H1 (cell line): ENCODE measurements at regions not wholly inside any gene's neighbourhood (a gene's known extent, or its start where the extent isn't known, plus 50 kb on each side); places are given as distances from the start of the nearest gene placed in this dataset.

Source experiments
- CTCF ChIA-PET: fragments of 300-600 bp; sonication (Branson Sonifier 250); formaldehyde crosslinking; loops from one replicate; lab custom pipeline; 2021; ENCODE audit not compliant: partially characterized antibody; lab: Charles Lee
- POLR2A ChIA-PET: fragments of 300-600 bp; sonication (Branson Sonifier 250); formaldehyde crosslinking; loops from one replicate; lab custom pipeline; 2021; ENCODE audit warnings: inconsistent platforms; ENCODE audit not compliant: partially characterized antibody; lab: Charles Lee
- DNase-seq, 2 experiments: peaks; one replicate each; pipeline versions ENCODE4 v3.0.0 to v3.0.0-alpha.2; 2010 to 2022; ENCODE audit warnings: low spot score in 2 of 2, low read depth in 1 of 2, mixed read lengths in 1 of 2
- FAIRE-seq: peaks from 2 replicates; lab custom pipeline; 2011; peaks lifted over from hg19 to GRCh38; lab: Jason Lieb, UNC
- H2AFZ ChIP-seq: 2 replicates; pipeline ENCODE4 v1.8.1; 2012; ENCODE audit warnings: low read length, inconsistent platforms
- H2AK5ac ChIP-seq: 2 replicates; pipeline ENCODE4 v1.6.1; 2013; ENCODE audit warnings: low read depth, low read length
- H2BK120ac ChIP-seq: replicated peaks from 2 replicates; pipeline ENCODE3; 2013; ENCODE audit warnings: low read depth, low read length, inconsistent platforms
- H2BK12ac ChIP-seq: 2 replicates; pipeline ENCODE4 v1.6.1; 2013; ENCODE audit warnings: low read depth, low read length
- H2BK15ac ChIP-seq: 2 replicates; pipeline ENCODE4 v1.6.1; 2013; ENCODE audit warnings: low read length
- H2BK20ac ChIP-seq: 2 replicates; pipeline ENCODE4 v1.6.1; 2013; ENCODE audit warnings: low read length
- H2BK5ac ChIP-seq: 2 replicates; pipeline ENCODE4 v1.6.1; 2013; ENCODE audit warnings: low read depth, low read length
- H3K14ac ChIP-seq: 2 replicates; pipeline ENCODE4 v1.6.1; 2013; ENCODE audit warnings: inconsistent platforms; ENCODE audit not compliant: insufficient read length
- H3K18ac ChIP-seq: 2 replicates; pipeline ENCODE4 v1.6.1; 2013; ENCODE audit warnings: low read length; ENCODE audit errors: extremely low read depth
- H3K23ac ChIP-seq: 2 replicates; pipeline ENCODE4 v1.6.1; 2013; ENCODE audit warnings: inconsistent platforms; ENCODE audit not compliant: insufficient read length
- H3K23me2 ChIP-seq: 2 replicates; pipeline ENCODE4 v1.6.1; 2013; ENCODE audit warnings: low read depth, low read length
- H3K27ac ChIP-seq: 2 replicates; pipeline ENCODE4 v1.6.1; 2011; ENCODE audit warnings: low read depth, low read length, inconsistent platforms
- H3K27me3 ChIP-seq, 4 experiments: replicated peaks in 1 of 4; 1 replicate in 1 of 4; 2 replicates in 3 of 4; pipeline versions ENCODE4 v1.6.1 to v1.8.1; 2011 to 2013; ENCODE audit warnings: low read length in 3 of 4, mild to moderate bottlenecking in 3 of 4, inconsistent platforms in 2 of 4, mixed read lengths in 2 of 4, moderate library complexity in 1 of 4; ENCODE audit not compliant: control insufficient read depth in 3 of 4, insufficient read depth in 3 of 4; ENCODE audit errors: extremely low read depth in 1 of 4
- H3K36me3 ChIP-seq, 4 experiments: 2 replicates each; pipeline versions ENCODE4 v1.6.1 to v1.8.1; 2011 to 2013; ENCODE audit warnings: mild to moderate bottlenecking in 4 of 4, low read length in 3 of 4, moderate library complexity in 2 of 4, control low read depth in 1 of 4, inconsistent platforms in 1 of 4; ENCODE audit not compliant: insufficient read depth in 4 of 4, control insufficient read depth in 2 of 4
- H3K4ac ChIP-seq: replicated peaks from 2 replicates; pipeline ENCODE3; 2013; ENCODE audit warnings: low read length, low read depth, mixed read lengths, inconsistent platforms; ENCODE audit not compliant: insufficient read length
- H3K4me1 ChIP-seq, 4 experiments: replicated peaks in 1 of 4; 1 replicate in 1 of 4; 2 replicates in 3 of 4; pipeline versions ENCODE4 v1.6.1 to v1.8.1; 2011 to 2013; ENCODE audit warnings: low read length in 3 of 4, inconsistent platforms in 2 of 4, mixed read lengths in 1 of 4; ENCODE audit not compliant: insufficient read depth in 4 of 4, control insufficient read depth in 3 of 4
- H3K4me2 ChIP-seq, 2 experiments: 2 replicates each; pipeline versions ENCODE4 v1.6.1 to v1.8.1; 2011 to 2013; ENCODE audit warnings: low read depth in 2 of 2, low read length in 2 of 2, control low read depth in 1 of 2, inconsistent platforms in 1 of 2, mild to moderate bottlenecking in 1 of 2; ENCODE audit not compliant: insufficient read depth in 1 of 2
- H3K4me3 ChIP-seq, 4 experiments: fragments of 200-600, 300-600 bp in 1 of 4; sonication (generic), shearing (Covaris generic), sonication (Bioruptor Twin) in 1 of 4; 2 replicates each; pipeline versions ENCODE4 v1.5.1 to v1.8.1; 2011 to 2016; ENCODE audit warnings: low read length in 4 of 4, low read depth in 3 of 4, control low read depth in 2 of 4, inconsistent platforms in 2 of 4, mild to moderate bottlenecking in 2 of 4, mixed read lengths in 1 of 4, moderate library complexity in 1 of 4; ENCODE audit not compliant: insufficient read depth in 2 of 4; ENCODE audit errors: extremely low read depth in 1 of 4
- H3K56ac ChIP-seq: replicated peaks from 2 replicates; pipeline ENCODE3; 2013; ENCODE audit warnings: low read depth, mild to moderate bottlenecking, mixed read lengths, low read length, inconsistent platforms; ENCODE audit not compliant: insufficient read length
- H3K79me1 ChIP-seq: 2 replicates; pipeline ENCODE4 v1.6.1; 2013; ENCODE audit warnings: low read depth, low read length, control low read depth
- H3K79me2 ChIP-seq, 2 experiments: 2 replicates each; pipeline versions ENCODE4 v1.6.1 to v1.8.1; 2012 to 2013; ENCODE audit warnings: low read length in 2 of 2, mild to moderate bottlenecking in 2 of 2, inconsistent platforms in 1 of 2; ENCODE audit not compliant: insufficient read depth in 2 of 2, control insufficient read depth in 1 of 2
- H3K9ac ChIP-seq, 4 experiments: replicated peaks in 1 of 4; 1 replicate in 1 of 4; 2 replicates in 3 of 4; pipeline versions ENCODE4 v1.6.1 to v1.8.1; 2011 to 2013; ENCODE audit warnings: low read depth in 3 of 4, low read length in 3 of 4, control low read depth in 2 of 4, mild to moderate bottlenecking in 2 of 4, moderate library complexity in 2 of 4, inconsistent platforms in 1 of 4; ENCODE audit errors: extremely low read depth in 1 of 4
- H3K9me3 ChIP-seq, 2 experiments: 2 replicates each; pipeline versions ENCODE4 v1.6.1 to v1.8.1; 2012 to 2013; ENCODE audit warnings: mild to moderate bottlenecking in 2 of 2, moderate library complexity in 2 of 2, control low read depth in 1 of 2, inconsistent platforms in 1 of 2, low read depth in 1 of 2, low read length in 1 of 2, mixed read lengths in 1 of 2; ENCODE audit not compliant: insufficient read depth in 2 of 2
- H4K20me1 ChIP-seq, 2 experiments: replicated peaks in 1 of 2; 2 replicates each; pipeline versions ENCODE3 to v1.8.1; 2011 to 2013; ENCODE audit warnings: inconsistent platforms in 2 of 2, low read length in 2 of 2, mild to moderate bottlenecking in 1 of 2; ENCODE audit not compliant: insufficient read depth in 2 of 2, control insufficient read depth in 1 of 2
- H4K5ac ChIP-seq: 2 replicates; pipeline ENCODE4 v1.6.1; 2013; ENCODE audit warnings: low read length, low read depth, mixed read lengths, inconsistent platforms; ENCODE audit not compliant: insufficient read length
- H4K8ac ChIP-seq: 2 replicates; pipeline ENCODE4 v1.8.0; 2013; ENCODE audit warnings: mild to moderate bottlenecking, moderate library complexity, low read length, inconsistent platforms; ENCODE audit not compliant: insufficient read depth; ENCODE audit errors: extremely low read depth
- H4K91ac ChIP-seq: replicated peaks from 2 replicates; pipeline ENCODE3; 2013; ENCODE audit warnings: low read length, mixed read lengths, inconsistent platforms; ENCODE audit not compliant: insufficient read length
- CTBP2 ChIP-seq: IDR thresholded peaks from 2 replicates; pipeline ENCODE4 v1.7.0; 2011; ENCODE audit warnings: borderline replicate concordance, mild to moderate bottlenecking, moderate library complexity, mixed read lengths, low read length; ENCODE audit not compliant: insufficient read depth, insufficient read length
- EZH2 ChIP-seq: fragments of 200-600 bp; sonication (generic); IDR thresholded peaks from 2 replicates; pipeline ENCODE4 v1.7.1; 2012; ENCODE audit warnings: low read depth, mild to moderate bottlenecking, moderate library complexity, low read length, inconsistent platforms; ENCODE audit not compliant: severe bottlenecking
- HDAC6 ChIP-seq: IDR thresholded peaks from one replicate; pipeline ENCODE4 v1.7.1; 2012; ENCODE audit warnings: low read depth, mild to moderate bottlenecking, inconsistent platforms, low read length, moderate library complexity
- JUN ChIP-seq: IDR thresholded peaks from 2 replicates; pipeline ENCODE4 v1.6.1; 2011; ENCODE audit warnings: low read depth, mild to moderate bottlenecking, improper control_type of control experiment, low read length
- JUND ChIP-seq: IDR thresholded peaks from 2 replicates; pipeline ENCODE4 v1.6.1; 2011; ENCODE audit warnings: mild to moderate bottlenecking, improper control_type of control experiment, low read length
- KDM1A ChIP-seq: fragments of 200-600, 300-600 bp; sonication (generic); IDR thresholded peaks from 2 replicates; pipeline ENCODE4 v1.7.1; 2016; ENCODE audit warnings: mild to moderate bottlenecking, low read length, borderline replicate concordance
- MAFK ChIP-seq: IDR thresholded peaks from 2 replicates; pipeline ENCODE4 v1.6.1; 2012; ENCODE audit warnings: low read depth, mild to moderate bottlenecking, improper control_type of control experiment, low read length
- MAX ChIP-seq: IDR thresholded peaks from 2 replicates; pipeline ENCODE4 v1.6.1; 2012; ENCODE audit warnings: inconsistent platforms
- RAD21 ChIP-seq, 2 experiments: IDR thresholded peaks in 1 of 2; conservative IDR thresholded peaks in 1 of 2; 2 replicates each; pipeline ENCODE4 v1.6.1; 2011; ENCODE audit warnings: low read depth in 2 of 2, low read length in 2 of 2, improper control_type of control experiment in 1 of 2, inconsistent platforms in 1 of 2, mild to moderate bottlenecking in 1 of 2, moderate library complexity in 1 of 2
- RNF2 ChIP-seq: fragments of 200-900, 300-1000 bp; sonication (generic); IDR thresholded peaks from 2 replicates; pipeline ENCODE4 v1.7.1; 2016; ENCODE audit warnings: borderline replicate concordance, low read depth, mild to moderate bottlenecking, antibody characterized with exemption, low read length; ENCODE audit not compliant: poor library complexity, severe bottlenecking; ENCODE audit errors: missing control alignments
- SRF ChIP-seq: IDR thresholded peaks from 2 replicates; pipeline ENCODE4 v1.6.1; 2011; ENCODE audit warnings: mild to moderate bottlenecking, low read depth, low read length, moderate library complexity
- TEAD4 ChIP-seq: IDR thresholded peaks from 2 replicates; pipeline ENCODE4 v1.6.1; 2012; ENCODE audit warnings: low read depth, low read length, inconsistent platforms, mixed read lengths
- YY1 ChIP-seq: IDR thresholded peaks from 2 replicates; pipeline ENCODE4 v1.6.1; 2011; ENCODE audit warnings: low read depth, mild to moderate bottlenecking, low read length
- WGBS, 2 experiments: shearing (Covaris generic) in 1 of 2; methylation state at CpG; one replicate each; pipeline versions ENCODE4 v1.1.6 to v1.1.7; 2013 to 2015; ENCODE audit warnings: low lambda C conversion rate in 2 of 2, mixed read lengths in 2 of 2, inconsistent platforms in 1 of 2, low coverage in 1 of 2, missing lambda C conversion rate in 1 of 2; ENCODE audit not compliant: insufficient replicate concordance in 2 of 2, insufficient coverage in 1 of 2, insufficient read length in 1 of 2; ENCODE audit errors: extremely low coverage in 1 of 2, missing lambda C conversion rate in 1 of 2; 5-methylcytosine and 5-hydroxymethylcytosine counted together

DNA sequence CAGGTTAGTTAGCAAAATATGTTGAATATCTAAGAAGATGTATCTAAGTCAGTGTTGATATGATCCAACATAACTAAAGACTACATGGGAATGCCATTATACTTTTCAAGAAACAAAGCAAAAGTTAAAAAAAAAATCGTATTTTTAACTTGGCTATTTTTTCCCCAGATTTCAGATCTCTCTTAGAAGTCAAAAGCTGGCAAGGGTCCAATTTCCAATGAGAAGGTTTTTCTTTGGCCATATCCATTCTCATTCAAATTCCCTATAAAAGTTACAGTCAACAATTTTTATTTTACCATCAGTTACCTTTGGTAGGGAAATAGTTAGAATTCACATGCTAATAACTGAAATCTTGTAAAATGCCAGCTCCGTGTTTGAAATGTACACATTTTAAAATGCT, 70.5 kb upstream of the FAT3 start:
- H4K91ac ChIP-seq, result no peak overlapping the region
- H2AFZ ChIP-seq, result no peak overlapping the region
- H3K4me1 ChIP-seq, result peaks cover 0 to 7% (median 0%) of the 10 kb centered on the region in 4 experiments; a peak in 2 of 7 replicates
- no peak overlapping the region for H2AK5ac ChIP-seq
- no peak overlapping the region for H3K4me2 ChIP-seq
- H4K5ac ChIP-seq, result no peak overlapping the region
- H3K4ac ChIP-seq, result no peak overlapping the region
- H3K36me3 ChIP-seq, result no peaks in the 10 kb centered on the region
- FAIRE-seq, result no peak
- no peaks in the 10 kb centered on the region for H3K23me2 ChIP-seq
- H2BK5ac ChIP-seq, result no peak overlapping the region
- no peak overlapping the region for H2BK120ac ChIP-seq
- peaks cover 0 to 14% of the 10 kb centered on the region in 2 experiments; a peak in 2 of 4 replicates for H3K9me3 ChIP-seq
- H4K20me1 ChIP-seq, result no peaks in the 10 kb centered on the region
- H2BK15ac ChIP-seq, result no peak overlapping the region
- no peak overlapping the region for H3K4me3 ChIP-seq
- no peak overlapping the region for H3K27ac ChIP-seq
- no peak overlapping the region for H4K8ac ChIP-seq
- no peak overlapping the region for H3K14ac ChIP-seq
- H3K79me1 ChIP-seq, result no peaks in the 10 kb centered on the region
- no peak overlapping the region for H3K23ac ChIP-seq
- 94% methylated on average over 2 of the region's 2 CpGs; no CpG with 5 or more reads in 1 of the 2 experiments for WGBS, 2 experiments
- no peak overlapping the region for H3K18ac ChIP-seq
- no peak overlapping the region for H3K56ac ChIP-seq
- CTCF ChIA-PET, result interaction anchor here (0.6 to 3.7 kb wide), 6 partner anchors 18 to 731 kb away, joined by 3 to 26 read pairs (median 8); no protein-coding TSS in a partner anchor
- DNase-seq, result no peak
- H3K79me2 ChIP-seq, result no peaks in the 10 kb centered on the region
- no peak overlapping the region for H2BK20ac ChIP-seq
- no peak overlapping the region for H2BK12ac ChIP-seq
- H3K9ac ChIP-seq, result no peak overlapping the region
- POLR2A ChIA-PET, result no interaction called here
- no peaks in the 10 kb centered on the region for H3K27me3 ChIP-seq
- TF ChIP-seq TEAD4 (no peak), MAX (no peak), JUN (no peak), HDAC6 (no peak), SRF (no peak), EZH2 (no peak), RNF2 (no peak), YY1 (no peak), MAFK (no peak), KDM1A (no peak), RAD21 (IDR thresholded peaks at IDR 0.05 in 1 of 2, conservative IDR thresholded peaks at IDR 0.05 in 1 of 2; ENCODE audit: low read depth in 2 of 2, low read length in 2 of 2) (no peak), JUND (no peak), CTBP2 (no peak)
